GM12865 (cell line): ENCODE measurements at regions not wholly inside any gene's neighbourhood (a gene's known extent, or its start where the extent isn't known, plus 50 kb on each side); places are given as distances from the start of the nearest gene placed in this dataset.

ENCODE experiments used
- DNase-seq: peaks from one replicate; pipeline ENCODE4 v3.0.0; 2010; ENCODE audit warnings: low read depth
- H3K4me3 ChIP-seq: 2 replicates; pipeline ENCODE4 v1.5.1; 2011; ENCODE audit warnings: mild to moderate bottlenecking, low read depth, low read length, control low read depth
- TF ChIP-seq, protein P1 (sequence below): IDR thresholded peaks from 2 replicates; pipeline ENCODE4 v1.5.1; 2011; ENCODE audit warnings: low read length, control low read depth, low read depth, inconsistent platforms; ENCODE audit not compliant: insufficient read depth; ENCODE audit errors: missing control alignments

DNA sequence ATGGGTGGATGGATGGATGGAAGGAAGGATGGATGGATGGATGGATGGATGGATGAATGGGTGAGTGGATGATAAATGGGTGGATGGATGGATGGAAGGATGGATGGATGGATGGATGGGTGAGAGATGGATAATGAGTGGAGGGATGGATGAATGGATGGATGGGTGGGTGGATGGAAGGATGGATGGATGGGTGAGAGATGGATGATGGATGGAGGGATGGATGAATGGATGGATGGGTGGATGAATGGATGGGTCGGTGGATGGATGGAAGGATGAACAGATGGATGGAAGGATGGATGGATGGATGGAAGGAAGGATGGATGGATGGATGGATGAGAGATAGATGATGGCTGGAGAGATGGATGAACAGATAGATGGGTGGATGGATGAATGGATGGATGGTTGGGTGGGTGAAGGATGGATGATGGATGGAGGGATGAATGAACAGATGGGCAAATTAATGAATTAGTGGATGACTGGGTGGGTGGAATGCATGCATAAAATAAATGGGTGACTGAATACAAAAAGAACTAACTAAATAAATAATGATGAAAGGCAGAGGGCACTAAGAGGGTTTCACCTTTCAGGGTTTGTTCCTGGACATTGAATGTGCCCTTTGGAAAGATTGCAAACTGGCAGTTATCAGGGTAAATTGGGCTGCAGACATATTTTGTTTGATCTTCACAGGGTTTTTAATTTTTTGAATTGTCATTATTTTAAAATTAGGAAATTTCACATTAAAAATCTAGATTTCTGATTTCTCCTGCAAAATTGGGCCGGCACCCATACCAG is 50.9 kb upstream of the PTPN1 start:
- no peak overlapping the region for H3K4me3 ChIP-seq
- no peak for DNase-seq
- TF ChIP-seq, protein P1, sequence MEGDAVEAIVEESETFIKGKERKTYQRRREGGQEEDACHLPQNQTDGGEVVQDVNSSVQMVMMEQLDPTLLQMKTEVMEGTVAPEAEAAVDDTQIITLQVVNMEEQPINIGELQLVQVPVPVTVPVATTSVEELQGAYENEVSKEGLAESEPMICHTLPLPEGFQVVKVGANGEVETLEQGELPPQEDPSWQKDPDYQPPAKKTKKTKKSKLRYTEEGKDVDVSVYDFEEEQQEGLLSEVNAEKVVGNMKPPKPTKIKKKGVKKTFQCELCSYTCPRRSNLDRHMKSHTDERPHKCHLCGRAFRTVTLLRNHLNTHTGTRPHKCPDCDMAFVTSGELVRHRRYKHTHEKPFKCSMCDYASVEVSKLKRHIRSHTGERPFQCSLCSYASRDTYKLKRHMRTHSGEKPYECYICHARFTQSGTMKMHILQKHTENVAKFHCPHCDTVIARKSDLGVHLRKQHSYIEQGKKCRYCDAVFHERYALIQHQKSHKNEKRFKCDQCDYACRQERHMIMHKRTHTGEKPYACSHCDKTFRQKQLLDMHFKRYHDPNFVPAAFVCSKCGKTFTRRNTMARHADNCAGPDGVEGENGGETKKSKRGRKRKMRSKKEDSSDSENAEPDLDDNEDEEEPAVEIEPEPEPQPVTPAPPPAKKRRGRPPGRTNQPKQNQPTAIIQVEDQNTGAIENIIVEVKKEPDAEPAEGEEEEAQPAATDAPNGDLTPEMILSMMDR: no peak

DNA sequence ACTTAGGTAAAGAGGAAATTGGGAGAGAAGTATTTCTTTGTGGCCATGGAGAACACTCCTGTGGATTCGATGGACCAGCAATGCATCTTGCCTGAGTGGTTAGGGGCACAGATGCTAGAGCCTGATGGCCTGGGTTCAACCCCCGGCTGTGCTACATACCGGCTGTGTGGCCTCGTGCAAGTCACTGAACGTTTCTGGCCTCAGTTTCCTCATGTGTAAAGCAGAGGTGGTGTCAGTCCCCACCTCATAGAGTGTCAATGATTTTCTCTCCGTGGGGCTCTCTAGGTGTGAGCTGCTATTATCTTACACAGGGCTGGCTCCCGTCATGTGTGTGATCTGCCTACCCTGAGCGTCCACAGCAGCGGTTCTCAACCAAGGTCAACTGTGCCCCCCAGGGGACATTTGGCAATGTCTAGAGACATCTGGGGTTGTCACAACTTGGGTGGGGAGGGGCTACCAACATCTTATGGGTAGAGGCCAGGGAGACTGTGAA is 50.0 kb upstream of the PTPN1 start:
- DNase-seq: no peak
- no peak overlapping the region for H3K4me3 ChIP-seq
- TF ChIP-seq, protein P1: no peak
